Loucy (cell line): ENCODE measurements at regions not wholly inside any gene's neighbourhood (a gene's known extent, or its start where the extent isn't known, plus 50 kb on each side); places are given as distances from the start of the nearest gene placed in this dataset.

ENCODE experiments used
- H2AFZ ChIP-seq: fragments of 200-600 bp; sonication (generic); 2 replicates; pipeline ENCODE4 v1.6.0; 2016; ENCODE audit warnings: antibody characterized with exemption, mild to moderate bottlenecking, low read length, moderate library complexity
- H3F3A ChIP-seq: fragments of 200-600 bp; 2 replicates; pipeline ENCODE4 v1.6.0; 2016; ENCODE audit warnings: antibody characterized with exemption, low read depth, mild to moderate bottlenecking
- H3K27me3 ChIP-seq: fragments of 200-600 bp; sonication (generic); 2 replicates; pipeline ENCODE4 v1.6.1; 2014; ENCODE audit warnings: low read length, mild to moderate bottlenecking; ENCODE audit not compliant: insufficient read depth, poor library complexity, severe bottlenecking
- H3K36me3 ChIP-seq: fragments of 200-600 bp; sonication (generic); 2 replicates; pipeline ENCODE4 v1.6.1; 2016; ENCODE audit warnings: low read length; ENCODE audit not compliant: insufficient read depth
- H3K4me1 ChIP-seq: fragments of 200-600 bp; sonication (generic); 2 replicates; pipeline ENCODE4 v1.5.1; 2014; ENCODE audit warnings: low read length, mild to moderate bottlenecking; ENCODE audit not compliant: insufficient read depth, poor library complexity, severe bottlenecking
- H3K4me2 ChIP-seq: fragments of 200-600 bp; sonication (generic); 2 replicates; pipeline ENCODE4 v1.6.0; 2014; ENCODE audit warnings: antibody characterized with exemption, low read length, low read depth, mild to moderate bottlenecking; ENCODE audit not compliant: poor library complexity, severe bottlenecking
- H3K4me3 ChIP-seq: fragments of 200-600 bp; sonication (generic); 2 replicates; pipeline ENCODE4 v1.5.1; 2014; ENCODE audit warnings: low read length, mild to moderate bottlenecking, mixed read lengths; ENCODE audit not compliant: poor library complexity, severe bottlenecking
- H3K79me2 ChIP-seq: fragments of 200-600 bp; sonication (generic); 2 replicates; pipeline ENCODE4 v1.6.1; 2014; ENCODE audit warnings: low read length; ENCODE audit not compliant: insufficient read depth
- H3K9ac ChIP-seq: fragments of 200-600 bp; sonication (generic); 2 replicates; pipeline ENCODE4 v1.6.0; 2014; ENCODE audit warnings: mild to moderate bottlenecking, low read depth, low read length, moderate library complexity; ENCODE audit not compliant: poor library complexity, severe bottlenecking
- H3K9me2 ChIP-seq: fragments of 200-600 bp; sonication (generic); replicated peaks from 2 replicates; pipeline ENCODE4 v1.6.1; 2016; ENCODE audit warnings: low read depth, low read length, mixed read lengths
- H3K9me3 ChIP-seq: fragments of 200-600 bp; sonication (generic); 2 replicates; pipeline ENCODE4 v1.6.1; 2014; ENCODE audit warnings: mild to moderate bottlenecking, antibody characterized with exemption, low read length, low read depth; ENCODE audit not compliant: insufficient read depth
- H4K20me1 ChIP-seq: fragments of 200-600 bp; sonication (generic); 2 replicates; pipeline ENCODE4 v1.6.0; 2014; ENCODE audit warnings: antibody characterized with exemption, low read length, mild to moderate bottlenecking; ENCODE audit not compliant: insufficient read depth, poor library complexity, severe bottlenecking
- EZH2phosphoT487 ChIP-seq: fragments of 200-600 bp; IDR thresholded peaks from 2 replicates; pipeline ENCODE4 v1.6.1; 2018; ENCODE audit warnings: antibody characterized with exemption, mild to moderate bottlenecking, moderate library complexity, borderline replicate concordance
- TF ChIP-seq, protein P1 (sequence below): fragments of 200-600 bp; sonication (generic); conservative IDR thresholded peaks from 2 replicates; pipeline ENCODE4 v1.5.1; 2014; ENCODE audit warnings: mild to moderate bottlenecking, antibody characterized with exemption, low read length

DNA sequence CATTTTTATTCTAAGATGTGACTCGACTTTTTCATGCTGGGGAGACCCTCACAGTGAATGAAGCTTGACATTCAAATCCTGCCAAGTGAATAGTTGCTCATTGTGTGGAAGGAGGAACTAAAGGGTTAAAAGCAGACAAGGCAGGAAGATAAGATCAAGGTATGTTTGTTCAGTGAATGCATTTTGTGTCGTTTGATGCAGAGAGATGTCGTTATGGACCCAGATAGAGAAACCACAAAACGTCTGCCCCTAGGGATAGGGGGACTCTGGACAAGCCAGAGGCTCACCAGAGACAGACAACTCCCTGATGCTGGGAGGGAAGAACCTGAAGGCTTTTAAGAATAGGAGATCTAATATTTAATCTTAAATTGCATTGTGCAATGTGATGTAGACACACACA, 72.5 kb upstream of the MYL2 start:
- Histone ChIP-seq H3K9me3 (peaks cover 4% of the 10 kb centered on the region; the same call in 1 of the 2 replicates), H3K9me2 (no peaks in the 10 kb centered on the region), H3K4me3 (peak overlapping the region; percentile 40), H3K4me2 (peak overlapping the region; percentile 57), H4K20me1 (no peaks in the 10 kb centered on the region), H3K9ac (peak overlapping the region; percentile 0), H2AFZ (peak overlapping the region; percentile 53; the same call in 1 of the 2 replicates), H3F3A (no peaks in the 10 kb centered on the region), H3K79me2 (no peaks in the 10 kb centered on the region), H3K36me3 (no peaks in the 10 kb centered on the region), H3K4me1 (peaks cover 20% of the 10 kb centered on the region), H3K27me3 (no peaks in the 10 kb centered on the region)
- TF ChIP-seq, protein P1, sequence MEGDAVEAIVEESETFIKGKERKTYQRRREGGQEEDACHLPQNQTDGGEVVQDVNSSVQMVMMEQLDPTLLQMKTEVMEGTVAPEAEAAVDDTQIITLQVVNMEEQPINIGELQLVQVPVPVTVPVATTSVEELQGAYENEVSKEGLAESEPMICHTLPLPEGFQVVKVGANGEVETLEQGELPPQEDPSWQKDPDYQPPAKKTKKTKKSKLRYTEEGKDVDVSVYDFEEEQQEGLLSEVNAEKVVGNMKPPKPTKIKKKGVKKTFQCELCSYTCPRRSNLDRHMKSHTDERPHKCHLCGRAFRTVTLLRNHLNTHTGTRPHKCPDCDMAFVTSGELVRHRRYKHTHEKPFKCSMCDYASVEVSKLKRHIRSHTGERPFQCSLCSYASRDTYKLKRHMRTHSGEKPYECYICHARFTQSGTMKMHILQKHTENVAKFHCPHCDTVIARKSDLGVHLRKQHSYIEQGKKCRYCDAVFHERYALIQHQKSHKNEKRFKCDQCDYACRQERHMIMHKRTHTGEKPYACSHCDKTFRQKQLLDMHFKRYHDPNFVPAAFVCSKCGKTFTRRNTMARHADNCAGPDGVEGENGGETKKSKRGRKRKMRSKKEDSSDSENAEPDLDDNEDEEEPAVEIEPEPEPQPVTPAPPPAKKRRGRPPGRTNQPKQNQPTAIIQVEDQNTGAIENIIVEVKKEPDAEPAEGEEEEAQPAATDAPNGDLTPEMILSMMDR, result no peak
- TF ChIP-seq EZH2phosphoT487, result no peak

DNA sequence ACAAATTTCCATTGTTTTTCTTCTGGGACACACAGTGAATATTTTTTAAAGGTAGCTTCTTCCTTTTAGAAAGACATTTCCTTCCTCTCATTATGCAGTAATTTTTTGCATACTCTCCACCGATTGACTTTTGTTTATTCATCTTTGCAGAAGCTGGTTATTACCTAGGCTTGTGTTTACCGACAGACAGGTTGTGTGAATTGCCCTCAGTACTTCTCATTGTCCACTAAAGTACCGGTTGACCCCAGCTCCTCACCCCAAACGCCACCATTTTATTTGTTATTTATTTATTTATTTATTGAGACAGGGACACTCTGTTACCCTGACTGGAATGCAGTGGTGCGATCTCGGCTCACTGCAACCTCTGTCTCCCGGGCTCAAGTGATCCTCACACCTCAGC, 63.4 kb upstream of the MYL2 start:
- peak overlapping the region; percentile 73; the same call in 1 of the 2 replicates for H2AFZ ChIP-seq
- H4K20me1 ChIP-seq, result no peaks in the 10 kb centered on the region
- peak overlapping the region; percentile 50 for H3K4me3 ChIP-seq
- no peak overlapping the region for H3K9ac ChIP-seq
- no peaks in the 10 kb centered on the region for H3K36me3 ChIP-seq
- H3K27me3 ChIP-seq, result no peaks in the 10 kb centered on the region
- H3F3A ChIP-seq, result no peaks in the 10 kb centered on the region
- TF ChIP-seq, protein P1, result no peak
- TF ChIP-seq EZH2phosphoT487, result no peak
- no peaks in the 10 kb centered on the region for H3K79me2 ChIP-seq
- no peaks in the 10 kb centered on the region for H3K9me2 ChIP-seq
- H3K4me2 ChIP-seq, result peak overlapping the region; percentile 58
- H3K4me1 ChIP-seq, result peaks cover 4% of the 10 kb centered on the region
- no peaks in the 10 kb centered on the region for H3K9me3 ChIP-seq

DNA sequence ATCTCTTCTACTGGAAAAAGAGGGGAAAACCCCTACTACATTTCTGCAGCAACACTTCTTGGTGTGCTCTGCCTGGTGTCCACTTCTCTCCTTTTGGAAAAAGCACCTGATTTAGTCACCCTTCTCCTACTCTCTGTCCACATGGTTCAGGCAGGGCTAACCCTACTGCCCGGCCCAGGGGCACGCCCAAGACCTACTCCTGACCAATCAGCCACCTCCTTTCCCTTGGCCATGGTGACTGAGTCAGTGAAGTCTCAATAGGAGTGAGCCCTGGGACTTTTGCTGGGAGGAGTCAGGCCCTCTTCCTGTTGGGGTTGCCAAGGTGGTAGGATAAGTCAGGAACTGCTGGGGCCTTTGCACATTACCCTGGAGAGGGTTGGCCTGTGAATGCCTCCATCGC, 52.5 kb upstream of the MYL2 start:
- H3K79me2 ChIP-seq, result no peaks in the 10 kb centered on the region
- H3K9me2 ChIP-seq, result no peaks in the 10 kb centered on the region
- no peaks in the 10 kb centered on the region for H3K9me3 ChIP-seq
- H3K27me3 ChIP-seq, result no peaks in the 10 kb centered on the region
- no peak overlapping the region for H3K9ac ChIP-seq
- no peaks in the 10 kb centered on the region for H3F3A ChIP-seq
- no peaks in the 10 kb centered on the region for H4K20me1 ChIP-seq
- H3K4me3 ChIP-seq, result no peak overlapping the region
- H2AFZ ChIP-seq, result no peak overlapping the region
- TF ChIP-seq EZH2phosphoT487, result no peak
- TF ChIP-seq, protein P1, result no peak
- H3K36me3 ChIP-seq, result no peaks in the 10 kb centered on the region
- H3K4me1 ChIP-seq, result peaks cover 8% of the 10 kb centered on the region
- no peak overlapping the region for H3K4me2 ChIP-seq
